Breast epithelium (tissue), 4 donors: ENCODE measurements at regions not wholly inside any gene's neighbourhood (a gene's known extent, or its start where the extent isn't known, plus 50 kb on each side); places are given as distances from the start of the nearest gene placed in this dataset.
A peak's percentile ranks its signal among the peaks of the same experiment; 100 is the strongest.

Experiments
- DNase-seq, 2 donors: peaks; one replicate each; pipeline ENCODE4 v3.0.0-alpha.2; 2019; ENCODE audit warnings: low spot score in 2 of 2
- H3K27ac ChIP-seq, 2 donors: fragments of 200-600 bp; sonication (generic) in 1 of 2; one replicate each; pipeline ENCODE4 v1.5.1; 2016 to 2019; ENCODE audit warnings: mild to moderate bottlenecking in 1 of 2
- H3K27me3 ChIP-seq, 2 donors: fragments of 200-600 bp; sonication (generic) in 1 of 2; one replicate each; pipeline versions ENCODE4 v1.5.1 to v1.6.0; 2017 to 2019; ENCODE audit warnings: control low read depth in 1 of 2, mild to moderate bottlenecking in 1 of 2
- H3K36me3 ChIP-seq: fragments of 200-600 bp; one replicate; pipeline ENCODE4 v1.5.1; 2019
- H3K4me1 ChIP-seq, 2 donors: fragments of 200-600 bp; sonication (generic); one replicate each; pipeline ENCODE4 v1.5.1; 2016 to 2019; ENCODE audit warnings: control low read depth in 1 of 2
- H3K4me3 ChIP-seq, 3 donors: fragments of 200-600 bp; sonication (generic); 1 replicate in 2 of 3; 2 replicates in 1 of 3; pipeline ENCODE4 v1.5.1; 2016 to 2019; ENCODE audit warnings: mild to moderate bottlenecking in 3 of 3, moderate library complexity in 2 of 3
- H3K9me3 ChIP-seq, 2 donors: fragments of 200-600 bp; sonication (generic) in 1 of 2; one replicate each; pipeline ENCODE4 v1.5.1; 2016 to 2019; ENCODE audit warnings: control low read depth in 1 of 2
- CTCF ChIP-seq, 3 donors: fragments of 450-650 bp; IDR thresholded peaks; one replicate each; pipeline ENCODE4 v1.5.1; 2016 to 2017; ENCODE audit warnings: antibody characterized with exemption in 3 of 3, mild to moderate bottlenecking in 3 of 3, moderate library complexity in 3 of 3
- POLR2A ChIP-seq: fragments of 450-650 bp; IDR thresholded peaks from one replicate; pipeline ENCODE4 v1.6.1; 2016; ENCODE audit warnings: antibody characterized with exemption, mild to moderate bottlenecking, moderate library complexity
- POLR2AphosphoS5 ChIP-seq, 3 donors: sonication (generic); formaldehyde crosslinking; IDR thresholded peaks; one replicate each; pipeline ENCODE4 v1.6.1; 2017; ENCODE audit warnings: antibody characterized with exemption in 3 of 3
- intact Hi-C: fragments of 100-400 bp; cut with DNase I; formaldehyde crosslinking; loops from one replicate; pipeline ENCODE4 v1.15.1; 2023; ENCODE audit warnings: low total_unique reads

- Histone ChIP-seq H3K4me1 (no peaks in the 10 kb centered on the region), H3K27me3 (no peaks in the 10 kb centered on the region), H3K4me3 (no peak overlapping the region), H3K27ac (peak overlapping the region in 1 of 2 donors; percentile 58), H3K36me3 (no peaks in the 10 kb centered on the region), H3K9me3 (no peaks in the 10 kb centered on the region)
- TF ChIP-seq POLR2AphosphoS5 (IDR thresholded peaks at IDR 0.05) (no peak), CTCF (IDR thresholded peaks at IDR 0.05) (no peak), POLR2A (no peak)
- DNase-seq = no peak
- intact Hi-C loops = no loop called here
Measured at GRCh38 chr1:96306809-96307560, 414.6 kb upstream of the PTBP2 start.

- Histone ChIP-seq H3K9me3 (no peaks in the 10 kb centered on the region), H3K4me3 (no peak overlapping the region), H3K27ac (no peak overlapping the region), H3K4me1 (no peaks in the 10 kb centered on the region), H3K36me3 (no peaks in the 10 kb centered on the region), H3K27me3 (no peaks in the 10 kb centered on the region)
- TF ChIP-seq CTCF (IDR thresholded peaks at IDR 0.05) (no peak), POLR2A (no peak), POLR2AphosphoS5 (IDR thresholded peaks at IDR 0.05) (no peak)
- intact Hi-C loops = no loop called here
- no peak for DNase-seq
Measured at GRCh38 chr1:96308314-96308713, 413.3 kb upstream of the PTBP2 start.

GRCh38 chr1:96309783-96310182 is 411.8 kb upstream of the PTBP2 start:
- intact Hi-C loops = no loop called here
- H3K36me3 ChIP-seq = no peaks in the 10 kb centered on the region
- H3K9me3 ChIP-seq = no peaks in the 10 kb centered on the region
- TF ChIP-seq POLR2A (no peak), POLR2AphosphoS5 (IDR thresholded peaks at IDR 0.05) (peak in 1 of 3 donors; percentile 56)
- DNase-seq = no peak
- no peaks in the 10 kb centered on the region for H3K4me1 ChIP-seq
- no peak overlapping the region for H3K27ac ChIP-seq
- no peaks in the 10 kb centered on the region for H3K27me3 ChIP-seq
- no peak overlapping the region for H3K4me3 ChIP-seq

GRCh38 chr1:96313216-96313615 is 408.4 kb upstream of the PTBP2 start:
- Histone ChIP-seq H3K27me3 (no peaks in the 10 kb centered on the region), H3K4me1 (no peaks in the 10 kb centered on the region), H3K9me3 (no peaks in the 10 kb centered on the region), H3K36me3 (no peaks in the 10 kb centered on the region), H3K27ac (no peak overlapping the region), H3K4me3 (no peak overlapping the region)
- DNase-seq = no peak
- TF ChIP-seq POLR2A (no peak), CTCF (IDR thresholded peaks at IDR 0.05) (no peak), POLR2AphosphoS5 (IDR thresholded peaks at IDR 0.05) (no peak)
- intact Hi-C loops = no loop called here

- TF ChIP-seq POLR2AphosphoS5 (IDR thresholded peaks at IDR 0.05) (no peak), POLR2A (no peak), CTCF (IDR thresholded peaks at IDR 0.05) (no peak)
- DNase-seq = no peak
- no peaks in the 10 kb centered on the region for H3K36me3 ChIP-seq
- no peak overlapping the region for H3K27ac ChIP-seq
- H3K27me3 ChIP-seq = no peaks in the 10 kb centered on the region
- no peaks in the 10 kb centered on the region for H3K9me3 ChIP-seq
- intact Hi-C loops = no loop called here
- no peaks in the 10 kb centered on the region for H3K4me1 ChIP-seq
- no peak overlapping the region for H3K4me3 ChIP-seq
Measured at GRCh38 chr1:96329121-96329520, 392.5 kb upstream of the PTBP2 start.
